ENCODE measurements at regions not wholly inside any gene's neighbourhood (a gene's known extent, or its start where the extent isn't known, plus 50 kb on each side); places are given as distances from the start of the nearest gene placed in this dataset.

- Histone ChIP-seq H3K4me3 (no peak overlapping the region), H3K9me3 (no peaks in the 10 kb centered on the region), H3K36me3 (ENCODE audit: low read depth) (no peaks in the 10 kb centered on the region), H3K4me1 (ENCODE audit: low read depth) (no peaks in the 10 kb centered on the region)
- no peak for ATAC-seq
- no peak for DNase-seq
- no peak for TF ChIP-seq CTCF (IDR thresholded peaks at IDR 0.05)
- intact Hi-C loops (cut with DNase I, micrococcal nuclease), result no loop called here
Measured at GRCh38 chr20:21812379-21812778, 106.9 kb downstream of the PAX1 start.

GRCh38 chr20:21809961-21810523 lies 104.6 kb downstream of the PAX1 start:
- DNase-seq, result no peak
- intact Hi-C loops (cut with DNase I, micrococcal nuclease), result loop anchor here in 1 of 2 donors (5.0 kb wide), 1 partner anchor 502 kb away; no protein-coding TSS in a partner anchor
- no peak overlapping the region for H3K4me3 ChIP-seq
- no peak for ATAC-seq
- no peaks in the 10 kb centered on the region for H3K9me3 ChIP-seq
- H3K4me1 ChIP-seq (ENCODE audit: low read depth), result no peaks in the 10 kb centered on the region
- no peak for TF ChIP-seq CTCF (IDR thresholded peaks at IDR 0.05)
- no peaks in the 10 kb centered on the region for H3K36me3 ChIP-seq (ENCODE audit: low read depth)

GRCh38 chr20:21808863-21809664 lies 103.6 kb downstream of the PAX1 start:
- ATAC-seq (peak; percentile 49), DNase-seq (peak; percentile 49 to 62 (median 56))
- peak; percentile 52 for TF ChIP-seq CTCF (IDR thresholded peaks at IDR 0.05)
- no peaks in the 10 kb centered on the region for H3K9me3 ChIP-seq
- intact Hi-C loops (cut with DNase I, micrococcal nuclease), result loop anchor here in 1 of 2 donors (5.0 kb wide), 1 partner anchor 503 kb away; no protein-coding TSS in a partner anchor
- H3K4me3 ChIP-seq, result no peak overlapping the region
- no peaks in the 10 kb centered on the region for H3K4me1 ChIP-seq (ENCODE audit: low read depth)
- H3K36me3 ChIP-seq (ENCODE audit: low read depth), result no peaks in the 10 kb centered on the region

- ATAC-seq, result no peak
Measured at GRCh38 chr20:21808139-21808538, 102.7 kb downstream of the PAX1 start.

GRCh38 chr20:21804802-21805201 lies 99.3 kb downstream of the PAX1 start:
- Histone ChIP-seq H3K4me1 (ENCODE audit: low read depth) (no peaks in the 10 kb centered on the region), H3K9me3 (no peaks in the 10 kb centered on the region), H3K4me3 (no peak overlapping the region), H3K36me3 (ENCODE audit: low read depth) (no peaks in the 10 kb centered on the region)
- ATAC-seq, result no peak
- no peak for DNase-seq
- intact Hi-C loops (cut with DNase I, micrococcal nuclease), result loop anchor here in 1 of 2 donors (5.0 kb wide), 1 partner anchor 507 kb away; no protein-coding TSS in a partner anchor
- TF ChIP-seq CTCF (IDR thresholded peaks at IDR 0.05), result no peak

More at GRCh38 chr20:21808139-21808538, 102.7 kb downstream of the PAX1 start:
- Histone ChIP-seq H3K4me1 (ENCODE audit: low read depth) (no peaks in the 10 kb centered on the region), H3K36me3 (ENCODE audit: low read depth) (no peaks in the 10 kb centered on the region), H3K4me3 (no peak overlapping the region), H3K9me3 (no peaks in the 10 kb centered on the region)
- intact Hi-C loops (cut with DNase I, micrococcal nuclease), result loop anchor here in 1 of 2 donors (5.0 kb wide), 1 partner anchor 504 kb away; no protein-coding TSS in a partner anchor
- TF ChIP-seq CTCF (IDR thresholded peaks at IDR 0.05), result no peak
- no peak for DNase-seq
